GM19043 (cell line): ENCODE measurements at regions not wholly inside any gene's neighbourhood (a gene's known extent, or its start where the extent isn't known, plus 50 kb on each side); places are given as distances from the start of the nearest gene placed in this dataset.
"Not testable (repeated sequence)": the region's sequence is repeated elsewhere in the genome, so short reads cannot be mapped to it uniquely, and the experiment has no call there.

Experiments used
- ATAC-seq: cut with Tn5 transposase; IDR thresholded peaks from one replicate; pipeline ENCODE4 v1.9.1; 2021; ENCODE audit warnings: low read depth; ENCODE audit not compliant: unreplicated experiment

GRCh38 chr18:35770376-35771014 lies 189.0 kb downstream of the GALNT1 start:
- no peak for ATAC-seq

DNA sequence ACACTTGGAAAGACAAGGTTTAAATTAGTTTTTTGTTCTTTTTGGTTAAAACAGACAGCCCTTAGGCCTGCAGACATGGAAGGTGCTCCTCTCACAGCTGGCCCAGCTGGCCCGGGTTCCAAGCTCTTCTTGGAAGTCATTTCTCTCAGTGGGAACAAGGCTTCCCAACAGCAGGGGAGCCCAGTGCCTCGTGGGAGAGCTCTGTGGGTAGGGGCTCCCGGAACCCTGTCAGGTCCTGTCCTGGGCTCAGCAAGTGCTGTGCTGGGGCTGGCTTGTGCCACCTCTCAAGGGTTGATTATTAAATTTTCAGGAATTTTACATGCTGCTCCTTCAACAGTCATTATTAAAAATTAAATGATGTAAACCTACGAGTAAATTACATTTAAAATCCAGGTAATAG lies 189.6 kb downstream of the GALNT1 start:
- no peak for ATAC-seq

- no peak for ATAC-seq
Observed at GRCh38 chr18:35775887-35776286, 194.3 kb downstream of the GALNT1 start.

- no peak for ATAC-seq
Observed at GRCh38 chr18:35776473-35776872, 194.9 kb downstream of the GALNT1 start.

GRCh38 chr18:35777039-35777438 lies 195.4 kb upstream of the RMP24 start:
- ATAC-seq, result no peak

DNA sequence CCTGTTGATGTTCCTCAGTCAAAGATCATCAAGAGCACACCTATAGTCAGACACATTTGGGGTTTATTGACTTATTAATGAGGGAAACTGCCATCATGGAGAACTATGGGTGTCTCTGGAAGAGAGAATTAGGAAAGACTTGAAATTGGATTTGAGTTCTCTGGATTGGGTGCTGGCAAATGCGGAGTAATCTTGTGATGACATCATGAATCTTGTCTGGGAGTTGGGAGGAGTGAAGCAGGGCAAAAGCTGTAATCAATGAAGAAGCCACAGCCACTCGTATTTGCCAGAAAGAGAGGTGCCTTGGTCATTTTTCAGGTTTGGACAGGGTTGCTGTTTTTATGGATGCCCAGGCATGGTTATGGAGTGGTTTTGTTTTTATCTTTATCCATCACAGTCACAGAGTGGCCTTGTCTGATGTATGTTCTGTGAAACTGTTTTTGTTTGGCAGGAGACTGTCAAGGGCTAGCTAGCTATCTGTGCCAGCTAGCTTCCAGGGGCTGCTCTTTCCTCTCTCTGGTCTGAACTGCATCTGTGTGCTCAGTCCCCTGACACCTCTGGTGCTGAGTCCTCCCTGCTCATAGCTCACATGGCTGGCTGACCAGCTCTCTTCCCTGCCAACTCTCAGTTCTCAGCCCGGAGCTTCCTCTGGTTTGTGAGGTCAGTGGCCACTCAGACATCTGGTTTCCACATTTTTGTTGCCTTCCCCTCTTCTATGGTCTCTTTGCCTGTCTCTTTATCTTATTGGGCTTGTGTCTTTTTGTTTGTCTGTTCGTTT lies 193.4 kb upstream of the RMP24 start:
- ATAC-seq, result no peak

- no peak for ATAC-seq
Observed at GRCh38 chr18:35780937-35781336, 191.5 kb upstream of the RMP24 start.

DNA sequence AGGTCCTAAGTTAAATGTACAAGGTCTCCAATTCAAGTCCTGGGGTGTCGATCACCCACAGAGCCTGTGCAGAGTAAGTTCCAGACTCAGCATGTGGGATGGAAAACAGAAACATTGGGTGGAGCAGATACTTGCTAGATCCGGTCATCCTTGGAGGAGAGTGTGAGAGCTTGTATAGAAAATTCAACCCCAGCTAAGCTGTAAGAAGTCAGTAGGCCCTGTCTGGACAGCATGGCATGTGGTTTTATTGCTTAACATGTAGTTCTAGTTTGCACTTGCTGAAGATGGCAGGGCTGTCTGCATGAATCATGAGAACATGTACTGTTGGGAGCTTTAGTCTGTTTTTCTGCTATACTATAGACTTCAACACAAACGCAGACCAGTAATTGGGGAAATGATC lies 189.6 kb upstream of the RMP24 start:
- no peak for ATAC-seq

DNA sequence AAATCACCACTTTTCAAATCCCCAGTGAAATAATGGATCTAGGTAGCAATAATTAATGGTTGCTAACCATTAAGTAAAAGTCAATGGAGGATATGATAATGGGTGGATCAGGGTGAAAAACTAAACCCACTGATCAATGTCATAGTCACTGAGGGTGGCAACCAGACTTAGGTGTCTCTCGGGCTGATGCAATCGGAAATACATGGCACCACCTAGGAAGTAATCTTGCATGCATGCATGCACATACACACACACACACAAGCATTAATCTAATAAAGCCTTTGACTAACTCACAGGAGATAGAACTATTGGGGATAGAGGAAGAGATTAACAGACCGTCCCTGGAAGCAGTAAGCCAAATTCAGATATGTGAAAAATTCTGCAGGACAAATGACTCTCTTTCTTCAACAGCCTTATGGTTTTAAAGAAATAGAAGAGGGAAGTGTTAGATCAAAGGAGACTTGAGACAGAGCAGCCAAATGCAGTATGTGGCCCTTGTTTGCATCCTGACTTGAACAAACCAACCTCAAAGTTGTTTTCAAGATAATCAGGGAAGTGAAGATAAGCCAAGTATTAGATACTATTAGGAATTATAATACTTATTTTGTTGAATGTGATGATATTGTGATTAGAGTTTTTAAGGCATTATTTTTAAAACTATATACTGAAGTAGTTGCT lies 186.0 kb upstream of the RMP24 start:
- no peak for ATAC-seq

GRCh38 chr18:35789543-35789942 lies 182.9 kb upstream of the RMP24 start:
- no peak for ATAC-seq

DNA sequence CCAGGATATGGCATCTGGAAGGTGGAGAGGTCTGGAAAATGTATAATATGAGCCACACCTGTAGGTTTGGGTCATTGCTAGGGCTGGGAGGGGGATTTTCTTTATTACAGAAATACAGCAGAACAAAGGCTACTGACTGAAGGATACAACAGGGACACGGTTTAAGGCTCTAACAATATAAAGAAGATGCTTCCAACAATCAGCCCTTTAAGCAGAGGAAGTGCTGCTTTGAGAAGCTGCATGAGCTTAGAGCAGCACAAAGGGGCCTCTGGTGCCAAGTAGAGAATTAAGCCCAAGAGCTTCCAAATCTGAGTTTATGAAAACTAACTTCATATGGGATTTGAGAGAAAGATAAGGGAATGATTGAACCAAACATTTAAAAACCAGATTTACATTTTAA lies 174.5 kb upstream of the RMP24 start:
- no peak for ATAC-seq

GRCh38 chr18:35803551-35803950 lies 168.9 kb upstream of the RMP24 start:
- no peak for ATAC-seq

DNA sequence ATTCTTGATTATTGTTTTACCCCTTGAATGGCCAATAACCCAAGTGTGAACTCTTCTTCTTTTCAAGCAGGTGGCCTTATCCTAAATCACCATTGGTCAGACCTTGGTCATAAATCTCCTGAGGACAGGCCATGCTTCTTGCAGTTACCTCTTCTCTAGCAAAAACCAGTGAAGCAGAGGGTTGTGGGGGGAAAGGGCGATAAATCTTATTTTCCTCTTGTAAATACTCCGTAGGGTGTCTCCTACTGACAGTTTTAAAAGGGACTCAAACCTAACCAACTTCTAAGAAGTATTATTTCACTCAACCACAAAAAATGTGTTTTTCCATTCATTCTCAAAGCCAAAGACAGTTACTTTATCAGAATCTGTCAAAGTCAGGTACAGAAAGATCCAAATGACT lies 168.1 kb upstream of the RMP24 start:
- no peak for ATAC-seq

DNA sequence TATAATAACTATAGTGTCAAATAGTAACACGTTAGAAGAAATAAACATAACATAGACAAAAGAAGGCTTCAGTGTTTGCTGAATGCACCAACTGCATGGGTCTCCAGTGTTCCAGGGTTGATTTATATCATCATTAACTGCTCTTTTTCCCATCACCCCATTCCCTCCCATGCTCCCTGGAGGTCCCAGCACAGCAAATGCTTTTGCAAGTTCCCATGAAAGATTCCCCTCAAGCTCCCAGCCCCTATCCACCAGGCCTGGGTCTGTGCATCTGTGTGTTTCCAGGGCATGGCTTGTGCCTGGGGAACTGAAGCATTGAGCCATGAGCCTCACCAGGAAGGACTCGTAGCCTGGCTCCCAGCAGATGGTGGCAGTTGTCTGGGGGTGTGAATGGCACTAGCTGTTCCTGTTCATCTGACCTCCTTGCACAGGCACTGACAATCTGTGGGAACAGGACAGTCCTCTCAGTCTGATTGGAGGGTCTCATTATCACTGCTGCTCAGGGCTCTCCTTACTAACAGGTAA lies 164.6 kb upstream of the RMP24 start:
- ATAC-seq, result no peak

- no peak for ATAC-seq
Observed at GRCh38 chr18:35808796-35809195, 163.7 kb upstream of the RMP24 start.

DNA sequence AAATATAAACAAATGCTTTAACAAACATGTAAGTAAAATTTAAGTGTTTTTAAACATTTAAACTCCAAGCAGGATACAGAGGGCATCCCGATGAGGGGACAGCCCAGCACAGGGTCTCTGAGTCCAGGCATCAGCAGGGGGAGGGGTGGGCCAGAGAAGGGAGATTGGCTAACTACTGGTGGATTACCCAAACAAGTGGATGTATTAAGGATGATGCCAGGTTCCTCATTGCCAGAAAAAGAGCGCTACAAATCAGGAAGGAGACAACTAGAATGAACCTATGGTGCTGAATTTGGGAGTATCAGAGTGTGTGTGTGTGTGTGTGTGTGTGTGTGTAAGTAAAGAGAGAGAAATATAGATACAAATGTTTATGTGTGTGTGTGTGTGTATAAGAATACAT lies 162.0 kb upstream of the RMP24 start:
- ATAC-seq, result no peak

GRCh38 chr18:35811896-35812295 lies 160.6 kb upstream of the RMP24 start:
- no peak for ATAC-seq

- ATAC-seq, result not testable (repeated sequence)
Observed at GRCh38 chr18:35815011-35815410, 157.5 kb upstream of the RMP24 start.

GRCh38 chr18:35816003-35816402 lies 156.5 kb upstream of the RMP24 start:
- ATAC-seq, result no peak

DNA sequence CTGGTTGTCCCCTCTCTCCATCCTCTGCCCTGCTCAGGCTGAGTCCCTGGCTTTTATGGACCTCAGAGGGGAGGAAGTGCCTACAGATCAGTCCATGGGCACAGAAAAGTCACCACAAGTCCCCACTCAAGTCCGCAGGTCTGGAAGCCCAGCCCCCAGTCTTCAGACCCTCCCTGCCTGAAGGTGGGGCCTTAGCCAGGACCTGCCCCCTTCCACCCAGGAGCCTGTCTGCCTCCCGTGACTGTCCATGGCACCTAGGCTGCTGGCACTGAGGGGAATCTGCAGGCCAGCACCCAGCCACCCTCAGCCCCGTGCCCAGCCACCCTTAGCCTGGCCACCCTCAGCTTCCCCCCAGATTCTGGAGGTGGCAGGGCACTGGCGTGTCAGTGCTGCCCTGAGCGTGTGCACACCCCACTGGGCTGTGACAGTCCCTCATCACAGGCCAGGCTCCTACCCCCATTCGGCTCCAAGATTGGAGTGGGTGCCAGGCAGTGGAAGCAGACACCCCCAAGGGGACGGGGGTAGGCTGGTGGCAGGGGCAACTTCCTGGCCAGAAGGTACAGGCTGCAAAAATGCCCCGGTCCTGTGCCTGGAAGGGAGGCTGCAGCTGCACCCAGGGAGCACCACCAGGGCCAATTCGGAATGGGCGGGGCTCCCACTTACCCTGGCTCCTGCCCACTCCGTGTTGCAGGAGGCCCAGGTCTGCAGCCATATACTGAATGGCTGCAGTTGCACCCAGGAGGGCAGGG lies 154.7 kb upstream of the RMP24 start:
- ATAC-seq, result no peak

DNA sequence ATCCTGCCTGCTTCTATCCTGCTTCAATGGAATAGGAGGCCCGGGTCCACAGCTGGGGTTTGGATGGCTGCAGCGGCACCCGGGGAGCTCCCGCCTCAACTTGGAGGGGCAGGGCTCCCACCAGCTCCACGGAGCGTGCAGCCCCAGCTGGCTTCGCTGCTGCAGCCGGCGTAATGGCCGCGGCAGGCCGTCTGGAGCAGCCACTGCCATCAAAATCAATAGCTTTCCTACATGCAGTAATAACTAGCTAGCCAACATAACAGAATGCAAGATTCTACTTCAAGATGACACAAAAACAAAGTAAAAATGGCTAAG lies 154.2 kb upstream of the RMP24 start:
- ATAC-seq, result no peak
